ENCODE measurements at regions not wholly inside any gene's neighbourhood (a gene's known extent, or its start where the extent isn't known, plus 50 kb on each side); places are given as distances from the start of the nearest gene placed in this dataset.

- no peak for DNase-seq
- no peaks in the 10 kb centered on the region for H3K27me3 ChIP-seq
- H3K4me1 ChIP-seq, result no peaks in the 10 kb centered on the region
- no peak overlapping the region for H3K27ac ChIP-seq
- intact Hi-C loops (cut with DNase I; ENCODE audit: low total_unique reads), result no loop called here
- TF ChIP-seq CTCF (IDR thresholded peaks at IDR 0.05) (no peak), EP300 (IDR thresholded peaks at IDR 0.05) (no peak), POLR2A (IDR thresholded peaks at IDR 0.05) (no peak), POLR2AphosphoS5 (IDR thresholded peaks at IDR 0.05) (no peak)
- no peak overlapping the region for H3K4me3 ChIP-seq
- H3K9me3 ChIP-seq, result peaks cover 0 to 7% (median 2%) of the 10 kb centered on the region in 4 donors
- H3K36me3 ChIP-seq, result no peaks in the 10 kb centered on the region
Observed at GRCh38 chr6:101195588-101195987, 197.9 kb upstream of the GRIK2 start.

GRCh38 chr6:101199441-101199840 is 194.1 kb upstream of the GRIK2 start:
- Histone ChIP-seq H3K36me3 (no peaks in the 10 kb centered on the region), H3K4me3 (no peak overlapping the region), H3K9me3 (no peaks in the 10 kb centered on the region), H3K4me1 (no peaks in the 10 kb centered on the region), H3K27ac (no peak overlapping the region), H3K27me3 (no peaks in the 10 kb centered on the region)
- DNase-seq, result no peak
- intact Hi-C loops (cut with DNase I; ENCODE audit: low total_unique reads), result no loop called here
- TF ChIP-seq POLR2AphosphoS5 (IDR thresholded peaks at IDR 0.05) (no peak), EP300 (IDR thresholded peaks at IDR 0.05) (no peak), POLR2A (IDR thresholded peaks at IDR 0.05) (no peak), CTCF (IDR thresholded peaks at IDR 0.05) (no peak)

GRCh38 chr6:101202867-101203374 is 190.6 kb upstream of the GRIK2 start:
- no peak for DNase-seq

GRCh38 chr6:101203664-101204063 is 189.8 kb upstream of the GRIK2 start:
- intact Hi-C loops (cut with DNase I; ENCODE audit: low total_unique reads), result no loop called here
- 43 to 66% (median 50%) methylated on average over 2 of the region's 2 CpGs for WGBS, 5 donors
- no peaks in the 10 kb centered on the region for H3K4me1 ChIP-seq
- no peak for DNase-seq
- no peak overlapping the region for H3K4me3 ChIP-seq
- no peaks in the 10 kb centered on the region for H3K27me3 ChIP-seq
- TF ChIP-seq CTCF (IDR thresholded peaks at IDR 0.05) (no peak), POLR2A (IDR thresholded peaks at IDR 0.05) (no peak), EP300 (IDR thresholded peaks at IDR 0.05) (no peak), POLR2AphosphoS5 (IDR thresholded peaks at IDR 0.05) (no peak)
- no peaks in the 10 kb centered on the region for H3K9me3 ChIP-seq
- no peaks in the 10 kb centered on the region for H3K36me3 ChIP-seq
- no peak overlapping the region for H3K27ac ChIP-seq

More at GRCh38 chr6:101202867-101203374, 190.6 kb upstream of the GRIK2 start:
- no peak overlapping the region for H3K27ac ChIP-seq
- no peak for TF ChIP-seq CTCF (IDR thresholded peaks at IDR 0.05)
- H3K4me3 ChIP-seq, result no peak overlapping the region
- no peaks in the 10 kb centered on the region for H3K36me3 ChIP-seq
- no peaks in the 10 kb centered on the region for H3K9me3 ChIP-seq
- H3K4me1 ChIP-seq, result no peaks in the 10 kb centered on the region
- intact Hi-C loops (cut with DNase I; ENCODE audit: low total_unique reads), result no loop called here
- H3K27me3 ChIP-seq, result no peaks in the 10 kb centered on the region

- DNase-seq, result peak in 1 of 2 donors; percentile 14
- H3K9me3 ChIP-seq, result no peaks in the 10 kb centered on the region
- no peak overlapping the region for H3K27ac ChIP-seq
- WGBS, 5 donors, result 38 to 56% (median 46%) methylated on average over 4 of the region's 4 CpGs
- no peak overlapping the region for H3K4me3 ChIP-seq
- TF ChIP-seq POLR2AphosphoS5 (IDR thresholded peaks at IDR 0.05) (no peak), POLR2A (IDR thresholded peaks at IDR 0.05) (no peak), EP300 (IDR thresholded peaks at IDR 0.05) (no peak), CTCF (IDR thresholded peaks at IDR 0.05) (no peak)
- no peaks in the 10 kb centered on the region for H3K27me3 ChIP-seq
- no peaks in the 10 kb centered on the region for H3K4me1 ChIP-seq
- intact Hi-C loops (cut with DNase I; ENCODE audit: low total_unique reads), result no loop called here
- no peaks in the 10 kb centered on the region for H3K36me3 ChIP-seq
Observed at GRCh38 chr6:101208152-101208551, 185.4 kb upstream of the GRIK2 start.
